ENCODE measurements at regions not wholly inside any gene's neighbourhood (a gene's known extent, or its start where the extent isn't known, plus 50 kb on each side); places are given as distances from the start of the nearest gene placed in this dataset.

- DNase-seq, result no peak
These were observed 57.1 kb downstream of the FAM181B start for GRCh38 chr11:82676483-82677094.

- no peak for DNase-seq
These were observed 57.8 kb downstream of the FAM181B start for GRCh38 chr11:82675838-82676237.

- DNase-seq, result no peak
These were observed 60.0 kb downstream of the FAM181B start for GRCh38 chr11:82673631-82674030.

GRCh38 chr11:82671451-82671850 is 62.2 kb downstream of the FAM181B start:
- no peak for DNase-seq

GRCh38 chr11:82663535-82663934 is 70.1 kb downstream of the FAM181B start:
- no peak for DNase-seq

- DNase-seq, result no peak
These were observed 79.9 kb downstream of the FAM181B start for GRCh38 chr11:82653752-82654151.

GRCh38 chr11:82639251-82639650 is 94.4 kb downstream of the FAM181B start:
- no peak for DNase-seq

GRCh38 chr11:82636615-82637014 is 97.0 kb downstream of the FAM181B start:
- DNase-seq, result no peak

GRCh38 chr11:82634091-82634490 is 99.6 kb downstream of the FAM181B start:
- no peak for DNase-seq

- DNase-seq, result no peak
These were observed 101.7 kb downstream of the FAM181B start for GRCh38 chr11:82631722-82632630.

- no peak for DNase-seq
These were observed 123.0 kb downstream of the FAM181B start for GRCh38 chr11:82610671-82611070.

GRCh38 chr11:82606738-82607137 is 126.9 kb downstream of the FAM181B start:
- DNase-seq, result no peak

GRCh38 chr11:82601711-82602110 is 132.0 kb downstream of the FAM181B start:
- DNase-seq, result no peak

GRCh38 chr11:82599836-82600235 is 133.8 kb downstream of the FAM181B start:
- no peak for DNase-seq

GRCh38 chr11:82586581-82586980 is 147.1 kb downstream of the FAM181B start:
- no peak for DNase-seq

- DNase-seq, result no peak
These were observed 156.4 kb downstream of the FAM181B start for GRCh38 chr11:82577246-82577645.

GRCh38 chr11:82560836-82561235 is 172.8 kb downstream of the FAM181B start:
- no peak for DNase-seq

- DNase-seq, result no peak
These were observed 174.1 kb downstream of the FAM181B start for GRCh38 chr11:82559609-82560008.

- DNase-seq, result no peak
These were observed 176.4 kb downstream of the FAM181B start for GRCh38 chr11:82557274-82557673.

GRCh38 chr11:82556210-82556609 is 177.5 kb downstream of the FAM181B start:
- no peak for DNase-seq

- no peak for DNase-seq
These were observed 186.8 kb downstream of the FAM181B start for GRCh38 chr11:82546661-82547557.

GRCh38 chr11:82539669-82540068 is 194.0 kb downstream of the FAM181B start:
- no peak for DNase-seq

GRCh38 chr11:82536706-82537105 is 197.0 kb downstream of the FAM181B start:
- DNase-seq, result no peak
